SH-SY5Y (cell line): ENCODE measurements at regions not wholly inside any gene's neighbourhood (a gene's known extent, or its start where the extent isn't known, plus 50 kb on each side); places are given as distances from the start of the nearest gene placed in this dataset.

Source experiments
- GATA2 ChIP-seq: IDR thresholded peaks from 2 replicates; pipeline ENCODE4 v1.6.1; 2011; ENCODE audit warnings: mild to moderate bottlenecking, low read depth, low read length
- GATA3 ChIP-seq: IDR thresholded peaks from 2 replicates; pipeline ENCODE4 v1.6.1; 2011; ENCODE audit warnings: low read depth, mild to moderate bottlenecking, low read length, moderate library complexity

DNA sequence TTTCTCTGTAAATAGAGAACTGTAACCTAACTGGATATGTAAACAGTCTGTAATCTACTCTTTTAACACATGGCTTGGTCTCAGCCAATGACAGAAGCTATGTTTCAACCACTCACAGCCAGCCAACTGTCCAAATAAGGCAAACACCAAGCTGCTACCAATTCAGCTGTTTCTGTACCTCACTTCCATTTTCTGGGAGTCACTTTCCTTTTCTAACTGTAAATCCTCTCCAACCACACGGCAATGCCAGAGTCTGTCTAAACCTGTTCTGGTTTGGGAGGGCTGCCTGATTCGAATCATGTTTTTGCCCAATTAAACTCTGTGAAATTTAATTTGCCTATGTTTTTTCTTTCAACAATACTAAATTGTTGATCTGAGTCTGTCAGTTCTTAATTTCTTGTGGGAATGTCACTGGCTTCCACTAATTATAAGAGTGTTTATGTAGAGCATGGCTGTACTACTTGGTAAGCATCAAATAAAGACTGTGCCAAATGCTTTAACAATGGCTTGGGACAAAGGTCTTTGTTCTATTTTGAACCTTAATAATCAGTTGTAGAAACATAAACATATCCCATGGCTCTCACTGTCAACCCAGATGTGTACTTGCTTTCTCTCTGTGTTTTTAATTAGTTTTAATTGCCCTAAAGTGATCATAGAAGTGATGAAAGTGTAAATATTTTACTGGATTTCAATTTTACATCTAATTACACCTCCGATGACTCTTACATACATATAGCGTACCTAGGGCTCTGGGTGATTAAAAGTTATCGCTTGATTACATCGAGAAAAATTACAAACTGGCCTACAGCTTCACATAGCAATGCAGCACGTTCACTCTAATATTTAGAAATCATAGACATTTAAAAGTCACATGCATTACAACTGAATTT is 1144.6 kb upstream of the TMPRSS15 start:
- TF ChIP-seq GATA2 = no peak

GRCh38 chr21:19553919-19554615 is 1150.5 kb upstream of the TMPRSS15 start:
- no peak for TF ChIP-seq GATA2
- TF ChIP-seq GATA3 = no peak

- TF ChIP-seq GATA3 = no peak
- no peak for TF ChIP-seq GATA2
These were observed 1153.5 kb upstream of the TMPRSS15 start for GRCh38 chr21:19557046-19557445.

DNA sequence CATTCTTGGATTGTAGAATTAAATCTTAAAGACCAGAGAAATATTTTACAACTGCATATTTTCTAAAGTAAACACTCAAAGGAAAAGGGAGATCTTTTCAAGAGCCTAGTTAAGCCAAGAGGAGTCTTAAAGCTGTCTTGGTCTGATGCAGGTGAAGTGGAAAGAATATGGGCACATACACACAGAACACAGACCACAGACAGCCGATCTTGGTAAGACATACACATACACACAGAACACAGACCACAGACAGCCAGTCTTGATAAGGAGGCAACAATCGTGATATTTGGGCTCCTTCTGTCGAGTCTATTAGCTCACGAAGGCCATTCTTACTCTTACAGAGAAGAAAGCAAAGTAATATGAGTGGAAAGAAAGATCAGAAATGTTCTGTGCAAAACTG is 1153.9 kb upstream of the TMPRSS15 start:
- no peak for TF ChIP-seq GATA2
- TF ChIP-seq GATA3 = no peak

GRCh38 chr21:19565587-19565986 is 1162.0 kb upstream of the TMPRSS15 start:
- no peak for TF ChIP-seq GATA2
- no peak for TF ChIP-seq GATA3

- TF ChIP-seq GATA3 (no peak), GATA2 (no peak)
These were observed 1163.4 kb upstream of the TMPRSS15 start for GRCh38 chr21:19566975-19567374.

- TF ChIP-seq GATA2 (no peak), GATA3 (no peak)
These were observed 1173.8 kb upstream of the TMPRSS15 start for GRCh38 chr21:19577381-19577780.

DNA sequence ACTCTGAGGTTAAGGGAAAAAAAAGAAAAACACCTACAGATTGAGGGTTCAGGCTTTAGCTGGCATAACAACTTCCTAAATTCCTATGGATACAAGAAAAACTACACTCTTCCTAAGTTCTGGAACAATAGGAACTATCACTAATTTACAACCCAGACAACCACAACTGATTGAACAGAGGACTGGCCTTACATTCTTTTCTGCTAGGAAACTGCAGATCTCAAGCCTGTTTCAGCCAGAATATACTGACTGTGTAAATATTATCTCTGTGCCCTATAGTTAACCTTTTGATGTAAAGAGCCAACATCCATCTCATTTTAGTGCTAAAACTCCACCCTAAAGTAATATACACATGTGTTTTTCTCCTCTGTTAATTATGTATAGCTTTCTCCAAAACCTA is 1186.5 kb upstream of the TMPRSS15 start:
- TF ChIP-seq GATA2 = no peak
- no peak for TF ChIP-seq GATA3

- TF ChIP-seq GATA3 = no peak
- TF ChIP-seq GATA2 = no peak
These were observed 1199.5 kb upstream of the TMPRSS15 start for GRCh38 chr21:19603011-19603593.

- TF ChIP-seq GATA2 (no peak), GATA3 (no peak)
These were observed 1204.6 kb upstream of the TMPRSS15 start for GRCh38 chr21:19608101-19608621.

- TF ChIP-seq GATA3 (no peak), GATA2 (no peak)
These were observed 1206.0 kb upstream of the TMPRSS15 start for GRCh38 chr21:19609611-19610010.

GRCh38 chr21:19621837-19622496 is 1218.4 kb upstream of the TMPRSS15 start:
- TF ChIP-seq GATA2 (no peak), GATA3 (no peak)

DNA sequence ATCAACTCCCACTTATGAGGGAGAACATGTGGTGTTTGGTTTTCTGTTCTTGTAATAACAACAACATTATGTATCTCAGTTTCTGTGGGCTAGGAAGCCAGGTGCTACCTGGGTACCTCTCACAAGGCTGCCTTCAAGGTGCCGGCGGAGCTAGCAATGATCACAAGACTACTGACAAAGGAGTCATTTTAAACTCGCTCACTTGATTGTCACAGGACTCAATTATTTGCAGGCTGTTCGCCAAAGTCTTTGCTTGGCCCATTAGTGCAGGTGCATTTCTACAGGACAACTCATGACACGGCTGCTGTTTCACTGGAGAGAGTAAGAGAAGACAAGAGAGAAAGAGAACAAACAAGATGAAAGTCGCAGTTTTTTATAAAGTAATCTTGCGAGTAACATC is 1237.4 kb upstream of the TMPRSS15 start:
- TF ChIP-seq GATA2 = no peak
- TF ChIP-seq GATA3 = no peak

DNA sequence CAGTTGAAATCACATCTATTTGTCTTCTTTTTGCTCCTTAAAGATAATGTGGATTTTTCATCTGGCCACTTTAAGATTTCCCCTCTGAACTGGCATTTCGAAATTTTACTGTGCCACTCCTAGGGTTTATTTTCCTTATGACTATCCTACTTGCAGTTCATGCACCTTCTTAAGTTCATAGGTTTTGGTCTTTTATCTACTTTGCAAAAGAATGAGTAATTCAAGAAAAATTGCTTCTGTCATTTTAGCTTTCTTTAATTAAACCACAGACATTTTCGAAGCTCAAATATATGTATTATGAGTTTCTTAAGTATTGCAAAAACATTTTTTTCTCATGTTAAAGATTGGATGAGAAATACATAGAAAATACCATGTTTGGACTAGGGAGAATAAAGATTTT is 1244.8 kb upstream of the TMPRSS15 start:
- no peak for TF ChIP-seq GATA2
- TF ChIP-seq GATA3 = no peak
